OCI-LY3 (cell line): ENCODE measurements at regions not wholly inside any gene's neighbourhood (a gene's known extent, or its start where the extent isn't known, plus 50 kb on each side); places are given as distances from the start of the nearest gene placed in this dataset.

Source experiments
- H2AFZ ChIP-seq: fragments of 200-600, 300-600 bp; shearing (Covaris generic); 2 replicates; pipeline ENCODE4 v1.6.0; 2014; ENCODE audit warnings: antibody characterized with exemption, low read depth, low read length
- H3K27ac ChIP-seq: fragments of 200-600, 300-600 bp; sonication (generic); 2 replicates; pipeline ENCODE4 v1.5.1; 2014; ENCODE audit warnings: mild to moderate bottlenecking, low read length, moderate library complexity, mixed read lengths
- H3K27me3 ChIP-seq: fragments of 200-600, 300-600 bp; sonication (generic); 2 replicates; pipeline ENCODE4 v1.6.1; 2014; ENCODE audit warnings: low read depth, low read length, mixed read lengths
- H3K36me3 ChIP-seq: fragments of 200-600, 300-600 bp; sonication (generic); replicated peaks from 2 replicates; pipeline ENCODE3; 2014; ENCODE audit warnings: low read depth, low read length, mixed read lengths
- H3K4me1 ChIP-seq: fragments of 300-600, 200-600 bp; sonication (generic); 2 replicates; pipeline ENCODE4 v1.6.1; 2014; ENCODE audit warnings: low read length, mixed read lengths
- H3K4me2 ChIP-seq: fragments of 200-600, 300-600 bp; sonication (generic); 2 replicates; pipeline ENCODE4 v1.6.1; 2014; ENCODE audit warnings: low read length, mixed read lengths
- H3K4me3 ChIP-seq: fragments of 300-600, 200-600 bp; sonication (generic); 2 replicates; pipeline ENCODE4 v1.5.1; 2014; ENCODE audit warnings: antibody characterized with exemption, mild to moderate bottlenecking, low read length, moderate library complexity
- H3K79me2 ChIP-seq: fragments of 300-600, 200-600 bp; shearing (Covaris generic); 2 replicates; pipeline ENCODE4 v1.6.1; 2014; ENCODE audit warnings: mild to moderate bottlenecking, low read length, mixed read lengths
- H3K9ac ChIP-seq: fragments of 300-600, 200-600 bp; shearing (Covaris generic); 2 replicates; pipeline ENCODE4 v1.6.0; 2014; ENCODE audit warnings: mild to moderate bottlenecking, low read length, moderate library complexity
- H3K9me3 ChIP-seq: fragments of 200-600, 300-600 bp; shearing (Covaris generic); 2 replicates; pipeline ENCODE4 v1.6.1; 2014; ENCODE audit warnings: low read length, mixed read lengths; ENCODE audit not compliant: insufficient read depth
- H4K20me1 ChIP-seq: fragments of 200-600, 300-600 bp; sonication (generic); 2 replicates; pipeline ENCODE4 v1.6.1; 2016; ENCODE audit warnings: low read length, mixed read lengths; ENCODE audit not compliant: insufficient read depth
- EZH2phosphoT487 ChIP-seq: fragments of 200-600 bp; shearing (Covaris generic); IDR thresholded peaks from 2 replicates; pipeline ENCODE4 v1.6.1; 2018; ENCODE audit warnings: antibody characterized with exemption, mixed run types, low read depth
- TF ChIP-seq, protein P1 (sequence below): fragments of 200-600, 300-600 bp; sonication (generic); IDR thresholded peaks from 2 replicates; pipeline ENCODE4 v1.5.1; 2014; ENCODE audit warnings: antibody characterized with exemption, low read length, low read depth

DNA sequence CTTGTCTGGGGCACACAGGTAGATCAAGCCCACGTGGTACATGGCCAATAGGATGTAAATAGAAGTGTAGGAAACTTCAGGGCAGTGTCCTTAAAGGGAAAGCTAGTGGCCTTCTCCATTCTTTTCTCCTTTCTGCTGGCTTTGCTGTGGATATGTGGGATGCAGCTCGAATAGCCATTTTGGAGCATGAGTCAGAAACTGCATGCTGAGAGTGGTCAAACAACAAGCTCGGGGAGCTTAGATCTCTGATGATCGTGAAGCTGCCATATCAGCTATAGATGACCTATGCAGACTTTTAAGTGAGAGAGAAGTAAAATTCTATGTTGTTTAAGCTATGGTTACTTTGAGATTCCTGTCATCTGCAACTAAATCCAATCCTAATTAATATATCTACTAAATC lies 241.3 kb upstream of the DAAM1 start:
- Histone ChIP-seq H3K4me3 (no peak overlapping the region), H3K9ac (no peak overlapping the region), H2AFZ (no peak overlapping the region), H3K4me2 (no peak overlapping the region), H4K20me1 (no peaks in the 10 kb centered on the region), H3K79me2 (no peaks in the 10 kb centered on the region), H3K27ac (no peak overlapping the region), H3K27me3 (no peaks in the 10 kb centered on the region), H3K4me1 (no peaks in the 10 kb centered on the region), H3K9me3 (peaks cover 11% of the 10 kb centered on the region; the same call in 1 of the 2 replicates), H3K36me3 (peaks cover 13% of the 10 kb centered on the region)
- TF ChIP-seq, protein P1, sequence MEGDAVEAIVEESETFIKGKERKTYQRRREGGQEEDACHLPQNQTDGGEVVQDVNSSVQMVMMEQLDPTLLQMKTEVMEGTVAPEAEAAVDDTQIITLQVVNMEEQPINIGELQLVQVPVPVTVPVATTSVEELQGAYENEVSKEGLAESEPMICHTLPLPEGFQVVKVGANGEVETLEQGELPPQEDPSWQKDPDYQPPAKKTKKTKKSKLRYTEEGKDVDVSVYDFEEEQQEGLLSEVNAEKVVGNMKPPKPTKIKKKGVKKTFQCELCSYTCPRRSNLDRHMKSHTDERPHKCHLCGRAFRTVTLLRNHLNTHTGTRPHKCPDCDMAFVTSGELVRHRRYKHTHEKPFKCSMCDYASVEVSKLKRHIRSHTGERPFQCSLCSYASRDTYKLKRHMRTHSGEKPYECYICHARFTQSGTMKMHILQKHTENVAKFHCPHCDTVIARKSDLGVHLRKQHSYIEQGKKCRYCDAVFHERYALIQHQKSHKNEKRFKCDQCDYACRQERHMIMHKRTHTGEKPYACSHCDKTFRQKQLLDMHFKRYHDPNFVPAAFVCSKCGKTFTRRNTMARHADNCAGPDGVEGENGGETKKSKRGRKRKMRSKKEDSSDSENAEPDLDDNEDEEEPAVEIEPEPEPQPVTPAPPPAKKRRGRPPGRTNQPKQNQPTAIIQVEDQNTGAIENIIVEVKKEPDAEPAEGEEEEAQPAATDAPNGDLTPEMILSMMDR: no peak
- TF ChIP-seq EZH2phosphoT487: no peak

DNA sequence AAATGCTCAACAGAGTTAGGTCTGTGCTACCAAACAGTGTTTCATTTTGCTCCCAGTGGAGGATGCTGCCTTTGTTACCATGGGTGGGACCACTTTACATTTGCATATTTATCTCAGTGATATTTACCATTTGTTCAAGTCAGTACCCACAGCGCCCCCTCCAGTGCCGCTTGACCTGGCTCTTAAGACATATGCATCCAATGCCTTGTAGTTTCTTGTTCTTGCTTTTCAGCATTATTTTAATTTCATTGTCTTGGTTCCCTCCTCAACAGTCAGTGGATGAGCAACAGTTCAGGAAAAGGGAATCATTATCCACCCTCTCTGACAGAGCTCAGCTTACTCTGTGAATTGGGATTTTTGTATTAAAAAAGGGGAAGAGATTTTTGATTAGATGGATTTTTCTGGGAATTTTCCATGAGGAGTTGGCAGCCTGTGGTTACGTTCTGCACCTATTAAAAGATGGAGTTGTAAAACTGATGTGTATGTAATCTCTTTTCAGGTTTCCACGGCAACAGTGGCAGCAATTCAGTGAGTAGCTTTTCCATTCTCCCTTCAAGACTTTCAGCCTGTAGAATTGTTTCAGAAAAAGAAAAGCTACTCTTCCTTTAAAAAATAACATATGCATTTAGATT lies 240.5 kb upstream of the DAAM1 start:
- Histone ChIP-seq H3K27ac (no peak overlapping the region), H3K9ac (no peak overlapping the region), H3K9me3 (peaks cover 11% of the 10 kb centered on the region; the same call in 1 of the 2 replicates), H3K4me3 (no peak overlapping the region), H3K4me1 (peaks cover under 1% of the 10 kb centered on the region), H3K36me3 (peaks cover 13% of the 10 kb centered on the region), H3K79me2 (no peaks in the 10 kb centered on the region), H2AFZ (no peak overlapping the region), H4K20me1 (no peaks in the 10 kb centered on the region), H3K4me2 (no peak overlapping the region), H3K27me3 (no peaks in the 10 kb centered on the region)
- no peak for TF ChIP-seq EZH2phosphoT487
- TF ChIP-seq, protein P1: peak; percentile 21; the same call in 1 of the 2 replicates

DNA sequence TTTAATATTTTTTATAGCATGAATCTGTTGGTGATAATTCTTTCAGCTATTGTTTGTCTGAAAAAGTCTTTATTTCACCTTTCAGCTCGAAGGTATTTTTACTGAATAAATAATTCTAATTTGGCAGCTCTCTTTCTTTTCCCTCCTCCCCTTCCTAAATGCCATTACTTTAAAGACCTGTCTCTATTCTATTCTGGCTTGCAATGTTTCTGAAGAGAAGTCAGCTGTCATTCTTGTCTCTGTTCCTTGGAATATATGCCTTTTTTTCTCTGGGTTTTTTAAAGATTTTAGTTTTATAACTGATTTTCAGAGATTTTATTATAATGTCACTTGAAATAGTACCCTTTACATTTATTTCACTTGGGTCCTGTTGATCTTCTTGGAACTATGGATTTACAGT lies 237.9 kb upstream of the DAAM1 start:
- TF ChIP-seq, protein P1: no peak
- TF ChIP-seq EZH2phosphoT487: no peak
- H3K9me3 ChIP-seq: peaks cover 11% of the 10 kb centered on the region; the same call in 1 of the 2 replicates
- H3K27me3 ChIP-seq: no peaks in the 10 kb centered on the region
- H3K4me3 ChIP-seq: no peak overlapping the region
- H3K27ac ChIP-seq: no peak overlapping the region
- peaks cover 27% of the 10 kb centered on the region for H3K4me1 ChIP-seq
- no peaks in the 10 kb centered on the region for H4K20me1 ChIP-seq
- no peak overlapping the region for H2AFZ ChIP-seq
- H3K79me2 ChIP-seq: no peaks in the 10 kb centered on the region
- no peak overlapping the region for H3K4me2 ChIP-seq
- no peak overlapping the region for H3K9ac ChIP-seq
- peaks cover 13% of the 10 kb centered on the region for H3K36me3 ChIP-seq

DNA sequence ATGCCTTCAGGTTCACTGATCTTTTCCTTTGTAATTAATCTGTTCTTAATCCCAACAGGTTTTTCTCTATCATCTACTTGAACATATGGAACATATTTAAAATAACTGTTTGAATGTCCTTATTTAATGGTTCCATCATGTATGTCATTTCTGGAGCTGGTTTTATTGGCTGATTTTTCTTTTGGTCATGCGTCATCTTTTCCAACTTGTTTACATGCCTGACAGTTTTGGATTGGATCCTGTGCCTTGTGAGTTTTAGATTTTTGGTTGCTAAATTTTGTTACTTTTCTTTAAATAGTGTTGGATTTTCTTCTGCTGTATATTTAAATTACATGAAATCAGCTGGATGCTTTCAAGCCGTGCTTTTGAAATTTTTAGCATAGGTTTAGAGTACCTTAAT lies 237.3 kb upstream of the DAAM1 start:
- Histone ChIP-seq H3K9ac (no peak overlapping the region), H3K27ac (no peak overlapping the region), H3K79me2 (no peaks in the 10 kb centered on the region), H3K9me3 (peaks cover 11% of the 10 kb centered on the region; the same call in 1 of the 2 replicates), H3K4me1 (peaks cover 33% of the 10 kb centered on the region), H3K4me3 (no peak overlapping the region), H3K27me3 (no peaks in the 10 kb centered on the region), H2AFZ (no peak overlapping the region), H3K36me3 (peaks cover 13% of the 10 kb centered on the region), H4K20me1 (no peaks in the 10 kb centered on the region), H3K4me2 (no peak overlapping the region)
- no peak for TF ChIP-seq EZH2phosphoT487
- TF ChIP-seq, protein P1: no peak
